K562 (cell line): ENCODE measurements at regions not wholly inside any gene's neighbourhood (a gene's known extent, or its start where the extent isn't known, plus 50 kb on each side); places are given as distances from the start of the nearest gene placed in this dataset.

Experiments used
- ARID2 ChIP-seq: fragments of 450-650 bp; IDR thresholded peaks from 2 replicates; pipeline ENCODE4 v1.6.1; 2017; ENCODE audit warnings: antibody characterized with exemption, mild to moderate bottlenecking
- BHLHE40 ChIP-seq: IDR thresholded peaks from 2 replicates; pipeline ENCODE4 v1.6.1; 2011; ENCODE audit warnings: low read length, improper control_type of control experiment
- CHD4 ChIP-seq: fragments of 200-600 bp; sonication (generic); IDR thresholded peaks from 3 replicates; pipeline ENCODE4 v1.6.1; 2012; ENCODE audit warnings: low read depth, mild to moderate bottlenecking, mixed read lengths, low read length, inconsistent platforms; ENCODE audit not compliant: insufficient read depth, insufficient replicate concordance, poor library complexity, severe bottlenecking
- E2F3 ChIP-seq: fragments of 250-450 bp; sonication (Bioruptor Pico); IDR thresholded peaks from 2 replicates; pipeline ENCODE4 v1.4.0; 2020; ENCODE audit warnings: mild to moderate bottlenecking
- HNRNPL ChIP-seq: fragments of 200-400 bp; formaldehyde crosslinking; IDR thresholded peaks from 2 replicates; pipeline ENCODE4 v1.6.1; 2017; ENCODE audit warnings: low read depth, mild to moderate bottlenecking, low read length
- KLF16 ChIP-seq: IDR thresholded peaks from 2 replicates; pipeline ENCODE4 v1.6.1; 2016; ENCODE audit warnings: antibody characterized with exemption
- POLR2G ChIP-seq: fragments of 200-400 bp; formaldehyde crosslinking; IDR thresholded peaks from 2 replicates; pipeline ENCODE4 v1.6.1; 2017; ENCODE audit warnings: low read depth, mild to moderate bottlenecking, antibody characterized with exemption, low read length, moderate library complexity
- PTTG1 ChIP-seq: fragments of 450-650 bp; IDR thresholded peaks from 2 replicates; pipeline ENCODE4 v1.6.1; 2016; ENCODE audit warnings: low read depth, mild to moderate bottlenecking, missing genetic modification characterization, missing compliant biosample characterization
- SMAD3 ChIP-seq: fragments of 450-650 bp; formaldehyde crosslinking; conservative IDR thresholded peaks from 2 replicates; pipeline ENCODE4 v1.4.0; 2020; ENCODE audit warnings: mild to moderate bottlenecking
- TAF7 ChIP-seq: fragments of 450-650 bp; IDR thresholded peaks from 2 replicates; pipeline ENCODE4 v1.6.1; 2016; ENCODE audit warnings: missing genetic modification characterization, missing compliant biosample characterization
- TGIF2 ChIP-seq: sonication (generic); formaldehyde crosslinking; IDR thresholded peaks from 2 replicates; pipeline ENCODE4 v1.8.1; 2022; ENCODE audit warnings: mild to moderate bottlenecking, missing genetic modification reagents, moderate library complexity
- ZNF274 ChIP-seq: IDR thresholded peaks from 2 replicates; pipeline ENCODE4 v1.6.1; 2011; ENCODE audit warnings: low read depth, mild to moderate bottlenecking, low read length, moderate library complexity, borderline replicate concordance
- ZNF561 ChIP-seq: fragments of 450-650 bp; formaldehyde crosslinking; conservative IDR thresholded peaks from 2 replicates; pipeline ENCODE4 v1.4.0; 2020; ENCODE audit warnings: mild to moderate bottlenecking, moderate library complexity
- TF ChIP-seq, protein P1 (sequence below): fragments of 450-650 bp; conservative IDR thresholded peaks from 2 replicates; pipeline ENCODE4 v1.6.1; 2016; ENCODE audit warnings: missing genetic modification characterization, low read depth, mild to moderate bottlenecking, missing compliant biosample characterization, moderate library complexity
- TF ChIP-seq, protein P2 (sequence below): fragments of 150-350 bp; conservative IDR thresholded peaks from 2 replicates; pipeline ENCODE4 v1.6.1; 2014; ENCODE audit warnings: low read length

DNA sequence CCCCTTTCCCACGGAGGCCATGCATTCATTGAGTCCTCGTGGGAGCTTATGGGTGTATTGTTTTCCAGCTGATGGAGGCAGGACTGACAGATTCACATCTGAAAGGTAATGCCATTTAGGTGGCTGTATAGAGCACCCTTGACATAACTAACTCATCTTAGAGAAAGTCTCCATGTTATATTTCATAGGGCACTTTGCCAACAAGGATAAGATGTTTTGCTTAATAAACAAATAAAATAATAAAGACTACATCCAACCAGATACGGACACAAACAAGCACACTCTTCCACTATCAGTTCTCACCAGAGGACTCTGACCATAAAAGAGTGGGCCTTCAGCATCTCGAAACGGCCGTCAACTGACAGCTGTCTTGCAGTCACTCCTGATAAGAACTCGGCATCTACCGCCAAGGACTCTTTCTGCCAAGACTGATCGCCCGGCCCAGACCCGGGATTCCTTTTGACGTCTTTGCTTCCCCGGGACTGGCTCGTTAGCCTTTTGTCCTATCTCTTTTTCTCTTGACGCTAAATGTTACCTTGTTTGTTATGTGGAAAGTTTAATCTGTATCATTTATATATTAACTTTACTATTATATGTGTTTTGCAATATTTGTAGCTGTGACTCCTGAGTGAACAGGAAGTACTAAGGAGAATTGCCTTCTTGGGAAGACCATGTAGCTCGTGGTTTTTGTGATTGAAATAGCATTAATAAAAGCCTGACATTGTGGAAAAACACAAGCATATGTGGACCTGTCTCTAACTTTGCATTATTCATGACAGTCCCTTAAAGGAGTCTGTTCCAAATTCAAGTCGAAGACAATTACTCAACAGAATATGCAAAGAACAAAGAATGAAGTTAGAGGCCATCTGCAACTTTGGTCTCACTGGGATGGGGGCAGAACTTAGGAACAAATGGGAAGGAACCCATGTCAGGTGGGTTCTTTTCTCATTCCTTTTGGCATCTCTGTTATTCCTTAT is 195.1 kb downstream of the LPIN1 start (continued):
- TF ChIP-seq, protein P1, sequence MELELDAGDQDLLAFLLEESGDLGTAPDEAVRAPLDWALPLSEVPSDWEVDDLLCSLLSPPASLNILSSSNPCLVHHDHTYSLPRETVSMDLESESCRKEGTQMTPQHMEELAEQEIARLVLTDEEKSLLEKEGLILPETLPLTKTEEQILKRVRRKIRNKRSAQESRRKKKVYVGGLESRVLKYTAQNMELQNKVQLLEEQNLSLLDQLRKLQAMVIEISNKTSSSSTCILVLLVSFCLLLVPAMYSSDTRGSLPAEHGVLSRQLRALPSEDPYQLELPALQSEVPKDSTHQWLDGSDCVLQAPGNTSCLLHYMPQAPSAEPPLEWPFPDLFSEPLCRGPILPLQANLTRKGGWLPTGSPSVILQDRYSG, result no peak
- no peak for TF ChIP-seq PTTG1 (tag)
- TF ChIP-seq SMAD3 (CRISPR knock-in tag), result 0 out of 2 replicates have a peak, but pooled peaks have one; percentile 7
- peak; percentile 97 for TF ChIP-seq KLF16
- no peak for TF ChIP-seq POLR2G
- TF ChIP-seq, protein P2, sequence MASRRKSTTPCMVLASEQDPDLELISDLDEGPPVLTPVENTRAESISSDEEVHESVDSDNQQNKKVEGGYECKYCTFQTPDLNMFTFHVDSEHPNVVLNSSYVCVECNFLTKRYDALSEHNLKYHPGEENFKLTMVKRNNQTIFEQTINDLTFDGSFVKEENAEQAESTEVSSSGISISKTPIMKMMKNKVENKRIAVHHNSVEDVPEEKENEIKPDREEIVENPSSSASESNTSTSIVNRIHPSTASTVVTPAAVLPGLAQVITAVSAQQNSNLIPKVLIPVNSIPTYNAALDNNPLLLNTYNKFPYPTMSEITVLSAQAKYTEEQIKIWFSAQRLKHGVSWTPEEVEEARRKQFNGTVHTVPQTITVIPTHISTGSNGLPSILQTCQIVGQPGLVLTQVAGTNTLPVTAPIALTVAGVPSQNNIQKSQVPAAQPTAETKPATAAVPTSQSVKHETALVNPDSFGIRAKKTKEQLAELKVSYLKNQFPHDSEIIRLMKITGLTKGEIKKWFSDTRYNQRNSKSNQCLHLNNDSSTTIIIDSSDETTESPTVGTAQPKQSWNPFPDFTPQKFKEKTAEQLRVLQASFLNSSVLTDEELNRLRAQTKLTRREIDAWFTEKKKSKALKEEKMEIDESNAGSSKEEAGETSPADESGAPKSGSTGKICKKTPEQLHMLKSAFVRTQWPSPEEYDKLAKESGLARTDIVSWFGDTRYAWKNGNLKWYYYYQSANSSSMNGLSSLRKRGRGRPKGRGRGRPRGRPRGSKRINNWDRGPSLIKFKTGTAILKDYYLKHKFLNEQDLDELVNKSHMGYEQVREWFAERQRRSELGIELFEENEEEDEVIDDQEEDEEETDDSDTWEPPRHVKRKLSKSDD, result no peak
- no peak for TF ChIP-seq TGIF2
- no peak for TF ChIP-seq HNRNPL
- TF ChIP-seq ZNF561 (CRISPR knock-in tag), result no peak
- TF ChIP-seq TAF7 (tag), result no peak
- TF ChIP-seq E2F3 (CRISPR knock-in tag), result no peak
- peak; percentile 5 for TF ChIP-seq CHD4
- peak; percentile 5; the same call in 1 of the 2 replicates for TF ChIP-seq ZNF274
- TF ChIP-seq BHLHE40, result peak; percentile 83
- TF ChIP-seq ARID2, result no peak
